Activated CD4-positive, alpha-beta memory T cell treated with anti-CD3 and anti-CD28 coated beads for 36 hours (primary cell): ENCODE measurements at regions not wholly inside any gene's neighbourhood (a gene's known extent, or its start where the extent isn't known, plus 50 kb on each side); places are given as distances from the start of the nearest gene placed in this dataset.
"Not testable (repeated sequence)": the region's sequence is repeated elsewhere in the genome, so short reads cannot be mapped to it uniquely, and the experiment has no call there.

Experiments used
- CTCF ChIA-PET: fragments of 350-600 bp; sonication (Branson Sonifier 250); formaldehyde crosslinking; loops from one replicate; lab custom pipeline; 2021; ENCODE audit warnings: antibody characterized with exemption, inconsistent platforms; lab: Charles Lee
- POLR2A ChIA-PET: fragments of 350-600 bp; sonication (Branson Sonifier 250); formaldehyde crosslinking; loops from one replicate; lab custom pipeline; 2021; ENCODE audit warnings: antibody characterized with exemption; lab: Charles Lee
- DNase-seq: peaks from one replicate; pipeline ENCODE4 v3.0.0-alpha.2; 2020
- H3K27ac Mint-ChIP-seq: one replicate; pipeline ENCODE4 v1.8.0; 2021; ENCODE audit warnings: mixed read lengths
- H3K27me3 Mint-ChIP-seq: one replicate; pipeline ENCODE4 v1.8.0; 2021; ENCODE audit warnings: mixed read lengths
- H3K36me3 Mint-ChIP-seq: one replicate; pipeline ENCODE4 v1.8.0; 2021; ENCODE audit warnings: mixed read lengths
- H3K4me1 Mint-ChIP-seq: one replicate; pipeline ENCODE4 v1.8.0; 2021; ENCODE audit warnings: low read depth, mixed read lengths
- H3K4me3 Mint-ChIP-seq: one replicate; pipeline ENCODE4 v1.8.0; 2021; ENCODE audit warnings: mild to moderate bottlenecking, mixed read lengths
- H3K9me3 Mint-ChIP-seq: one replicate; pipeline ENCODE4 v1.8.0; 2021; ENCODE audit warnings: mixed read lengths
- intact Hi-C: fragments of 100-400 bp; cut with micrococcal nuclease; formaldehyde crosslinking; loops from one replicate; pipeline ENCODE4 v1.15.1; 2023

DNA sequence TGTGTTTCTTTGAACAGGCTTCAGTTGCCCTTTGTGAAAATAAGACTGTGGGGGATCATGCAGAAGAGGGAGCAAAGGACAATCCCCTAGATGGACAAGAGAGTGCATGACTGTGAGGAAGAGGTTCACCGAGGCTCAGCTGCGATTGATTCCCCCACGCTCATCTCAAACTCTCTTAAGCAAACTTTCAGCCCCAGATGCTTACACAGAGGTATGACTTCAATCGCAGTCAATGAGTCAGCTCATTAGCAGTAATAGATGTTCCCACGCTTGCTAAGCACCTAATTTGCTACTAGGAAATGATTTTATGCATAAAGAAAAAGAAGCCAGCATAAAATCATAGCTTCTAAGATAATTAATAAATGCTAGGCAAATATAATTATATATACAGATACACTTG, 2256.1 kb upstream of the AGA start:
- Mint-ChIP-seq H3K27ac (no peak overlapping the region), H3K36me3 (no peaks in the 10 kb centered on the region), H3K4me3 (no peak overlapping the region), H3K27me3 (no peaks in the 10 kb centered on the region), H3K4me1 (no peaks in the 10 kb centered on the region), H3K9me3 (peaks cover 6% of the 10 kb centered on the region)
- CTCF ChIA-PET: no interaction called here
- POLR2A ChIA-PET: no interaction called here
- no peak for DNase-seq
- intact Hi-C loops: no loop called here

DNA sequence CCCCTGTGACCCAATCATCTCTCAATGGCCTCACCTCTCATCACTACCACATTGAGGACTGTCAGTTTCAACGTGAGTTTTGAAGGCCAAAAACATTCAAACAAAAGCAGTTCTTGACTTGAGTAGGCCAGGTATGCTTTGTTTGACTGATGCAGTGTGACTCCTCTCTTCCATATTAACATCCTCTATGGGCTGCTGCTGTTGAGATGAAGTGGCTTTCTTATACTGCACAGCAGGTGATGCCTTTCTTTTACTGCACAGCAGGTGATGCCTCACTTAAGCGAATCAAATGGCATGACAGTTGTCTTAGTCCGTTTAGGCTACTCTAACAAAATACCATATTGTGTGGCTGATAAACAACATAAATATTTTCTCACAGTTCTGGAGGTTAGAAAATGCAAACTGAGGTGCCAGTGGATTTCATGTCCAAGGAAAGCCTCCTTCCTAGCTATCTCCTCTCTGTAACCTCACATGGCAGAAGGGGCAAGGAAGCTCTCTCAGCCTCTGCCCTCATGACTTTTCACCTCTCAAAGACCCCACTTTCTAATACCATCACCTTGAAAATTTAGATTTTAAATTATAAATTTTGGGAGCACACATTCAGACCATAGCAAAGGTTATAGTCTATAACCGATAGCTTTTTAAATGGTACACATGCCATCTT, 2267.9 kb upstream of the AGA start:
- H3K36me3 Mint-ChIP-seq: no peaks in the 10 kb centered on the region
- H3K4me3 Mint-ChIP-seq: no peak overlapping the region
- H3K4me1 Mint-ChIP-seq: no peaks in the 10 kb centered on the region
- peaks cover 3% of the 10 kb centered on the region for H3K9me3 Mint-ChIP-seq
- POLR2A ChIA-PET: no interaction called here
- no peak for DNase-seq
- H3K27me3 Mint-ChIP-seq: no peaks in the 10 kb centered on the region
- no peak overlapping the region for H3K27ac Mint-ChIP-seq
- CTCF ChIA-PET: no interaction called here
- intact Hi-C loops: no loop called here

DNA sequence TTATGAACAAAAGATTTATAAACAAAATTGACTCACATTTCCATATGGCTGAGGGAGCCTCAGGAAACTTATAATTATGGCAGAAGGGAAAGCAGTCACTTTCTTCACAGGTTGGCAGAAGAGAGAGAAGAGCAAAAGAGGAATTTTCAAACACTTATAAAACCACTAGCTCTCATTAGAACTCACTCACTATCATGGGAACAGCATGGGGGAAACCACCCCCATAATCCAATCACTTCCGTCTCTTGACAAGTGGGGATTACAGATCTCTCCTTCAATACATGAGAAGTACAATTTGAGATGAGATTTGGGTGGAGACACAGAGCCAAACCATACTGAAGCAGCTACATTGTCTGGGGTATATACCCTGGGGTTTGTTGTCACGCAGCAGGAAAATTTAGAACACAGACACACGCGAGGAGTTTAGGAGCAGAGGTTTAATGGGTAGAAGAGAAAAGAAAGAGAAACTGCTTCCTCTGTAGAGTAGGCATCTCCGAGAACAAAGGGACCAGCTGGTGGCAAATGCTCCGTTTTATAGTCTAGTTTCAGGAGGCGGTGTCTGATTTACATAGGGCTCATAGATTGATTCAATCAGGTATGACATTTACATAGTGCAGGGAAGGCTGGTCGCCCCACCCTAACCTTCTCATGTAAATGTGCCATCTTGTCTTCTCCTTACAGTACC, 2277.7 kb upstream of the AGA start:
- H3K36me3 Mint-ChIP-seq: no peaks in the 10 kb centered on the region
- POLR2A ChIA-PET: no interaction called here
- peaks cover 12% of the 10 kb centered on the region for H3K9me3 Mint-ChIP-seq
- CTCF ChIA-PET: no interaction called here
- no peak overlapping the region for H3K27ac Mint-ChIP-seq
- no peaks in the 10 kb centered on the region for H3K4me1 Mint-ChIP-seq
- H3K4me3 Mint-ChIP-seq: no peak overlapping the region
- DNase-seq: no peak
- H3K27me3 Mint-ChIP-seq: no peaks in the 10 kb centered on the region
- intact Hi-C loops: no loop called here

DNA sequence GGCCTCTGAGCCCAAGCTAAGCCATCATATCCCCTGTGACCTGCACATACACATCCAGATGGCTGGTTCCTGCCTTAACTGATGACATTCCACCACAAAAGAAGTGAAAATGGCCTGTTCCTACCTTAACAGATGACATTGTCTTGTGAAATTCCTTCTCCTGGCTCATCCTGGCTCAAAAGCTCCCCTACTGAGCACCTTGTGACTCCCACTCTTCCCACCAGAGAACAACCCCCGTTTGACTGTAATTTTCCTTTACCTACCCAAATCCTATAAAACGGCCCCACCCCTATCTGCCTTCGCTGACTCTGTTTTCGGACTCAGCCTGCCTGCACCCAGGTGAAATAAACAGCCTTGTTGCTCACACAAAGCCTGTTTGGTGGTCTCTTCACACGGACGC, 2284.3 kb upstream of the AGA start:
- H3K4me1 Mint-ChIP-seq, H3K27me3 Mint-ChIP-seq, intact Hi-C loops, CTCF ChIA-PET, H3K27ac Mint-ChIP-seq, H3K4me3 Mint-ChIP-seq, H3K36me3 Mint-ChIP-seq, DNase-seq, POLR2A ChIA-PET: not testable (repeated sequence)
- H3K9me3 Mint-ChIP-seq: peaks cover 12% of the 10 kb centered on the region

DNA sequence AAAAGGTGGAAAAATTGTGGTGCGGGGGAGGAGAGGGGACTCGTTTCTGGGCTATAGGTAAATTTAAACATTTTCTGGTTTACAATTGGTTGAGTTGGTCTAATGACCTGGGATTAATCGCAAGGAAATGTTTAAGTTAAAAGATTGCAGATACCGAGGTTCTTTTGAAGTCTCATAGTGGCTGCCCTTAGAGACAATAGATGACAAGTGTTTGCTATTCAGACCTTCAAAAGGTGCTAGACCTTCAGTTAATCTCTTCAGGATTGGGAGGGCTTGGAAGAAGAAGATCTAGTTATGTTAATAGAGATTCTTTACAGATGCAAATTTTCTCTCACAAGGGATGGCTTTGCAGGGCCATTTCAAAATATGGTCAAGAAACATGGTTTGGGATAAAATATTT, 2286.1 kb upstream of the AGA start:
- no peaks in the 10 kb centered on the region for H3K36me3 Mint-ChIP-seq
- CTCF ChIA-PET: no interaction called here
- POLR2A ChIA-PET: no interaction called here
- DNase-seq: no peak
- H3K27ac Mint-ChIP-seq: no peak overlapping the region
- H3K4me3 Mint-ChIP-seq: no peak overlapping the region
- intact Hi-C loops: no loop called here
- no peaks in the 10 kb centered on the region for H3K4me1 Mint-ChIP-seq
- no peaks in the 10 kb centered on the region for H3K27me3 Mint-ChIP-seq
- peaks cover 10% of the 10 kb centered on the region for H3K9me3 Mint-ChIP-seq

DNA sequence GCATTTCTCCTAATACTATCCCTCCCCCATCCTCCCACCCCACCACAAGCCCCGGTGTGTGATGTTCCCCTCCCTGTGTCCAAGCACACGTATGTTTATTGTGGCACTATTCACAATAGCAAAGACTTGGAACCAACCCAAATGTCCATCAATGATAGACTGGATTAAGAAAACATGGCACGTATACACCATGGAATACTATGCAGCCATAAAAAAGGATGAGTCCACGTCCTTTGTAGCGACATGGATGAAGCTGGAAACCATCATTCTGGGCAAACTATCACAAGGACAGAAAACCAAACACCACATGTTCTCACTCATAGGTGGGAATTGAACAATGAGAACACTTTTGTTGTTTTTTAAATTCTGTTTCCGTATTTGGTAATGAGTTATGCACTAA, 2294.6 kb upstream of the AGA start:
- intact Hi-C loops: not testable (repeated sequence)

DNA sequence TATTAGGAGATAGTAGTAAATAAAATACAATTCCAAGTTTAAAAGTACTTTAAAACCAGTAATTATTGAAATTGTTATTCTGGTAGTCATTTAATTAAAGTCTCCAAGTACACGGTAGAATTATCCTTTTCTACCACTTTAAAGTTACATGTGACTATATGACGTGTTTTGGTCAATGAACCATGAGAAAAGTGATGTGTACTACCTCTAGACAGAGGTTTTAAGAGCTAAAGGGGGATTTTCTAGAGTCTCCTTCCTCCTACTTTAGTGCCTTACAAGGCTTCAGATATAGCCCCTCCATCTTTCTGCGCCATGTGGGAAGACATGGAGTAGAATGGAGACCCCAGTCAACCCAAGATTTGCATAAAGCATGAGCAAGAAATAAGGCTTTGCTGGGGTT, 2296.6 kb upstream of the AGA start:
- Mint-ChIP-seq H3K27ac (no peak overlapping the region), H3K4me1 (no peaks in the 10 kb centered on the region), H3K27me3 (no peaks in the 10 kb centered on the region), H3K4me3 (no peak overlapping the region), H3K9me3 (peaks cover 8% of the 10 kb centered on the region), H3K36me3 (no peaks in the 10 kb centered on the region)
- POLR2A ChIA-PET: no interaction called here
- intact Hi-C loops: no loop called here
- CTCF ChIA-PET: no interaction called here
- no peak for DNase-seq

More for the DNA sequence above, 2294.6 kb upstream of the AGA start:
- CTCF ChIA-PET, H3K27me3 Mint-ChIP-seq, H3K36me3 Mint-ChIP-seq, H3K4me1 Mint-ChIP-seq, H3K27ac Mint-ChIP-seq, POLR2A ChIA-PET, DNase-seq, H3K4me3 Mint-ChIP-seq: not testable (repeated sequence)
- peaks cover 11% of the 10 kb centered on the region for H3K9me3 Mint-ChIP-seq

DNA sequence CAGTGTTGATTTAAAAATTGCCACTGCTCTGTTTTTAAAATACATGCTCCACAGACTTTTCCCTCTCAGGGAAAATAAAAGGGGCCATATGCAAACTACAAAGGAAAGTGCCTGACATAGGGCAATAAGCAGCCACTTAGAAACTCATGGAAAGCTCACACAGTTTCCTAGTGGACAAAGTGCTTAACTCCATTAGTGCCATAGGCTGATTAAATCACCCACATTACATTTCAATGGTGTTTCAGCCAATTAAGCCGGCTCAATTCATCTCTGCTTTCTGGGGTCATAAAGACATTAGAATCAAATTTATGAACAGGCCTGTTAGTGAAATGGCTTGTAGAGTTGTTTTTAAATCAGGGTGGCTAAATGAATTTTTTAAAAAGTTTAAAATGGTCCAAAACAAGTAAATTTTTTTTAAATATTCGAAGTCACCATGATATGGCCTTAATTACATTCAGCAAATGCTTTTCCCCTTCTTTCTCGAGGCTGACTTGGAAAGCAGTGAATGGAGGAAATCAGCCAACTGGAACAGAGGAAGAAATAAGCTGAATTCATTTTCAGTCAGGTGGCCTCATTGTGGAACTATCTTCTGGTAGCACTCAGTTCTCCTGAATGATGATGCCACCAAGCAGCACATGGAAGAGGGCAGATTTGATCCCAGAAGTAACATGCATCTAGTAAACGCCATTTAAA, 2305.1 kb upstream of the AGA start:
- Mint-ChIP-seq H3K9me3 (peaks cover 22% of the 10 kb centered on the region), H3K27me3 (no peaks in the 10 kb centered on the region), H3K4me1 (no peaks in the 10 kb centered on the region), H3K36me3 (no peaks in the 10 kb centered on the region), H3K27ac (no peak overlapping the region), H3K4me3 (no peak overlapping the region)
- intact Hi-C loops: no loop called here
- CTCF ChIA-PET: no interaction called here
- no peak for DNase-seq
- POLR2A ChIA-PET: no interaction called here

DNA sequence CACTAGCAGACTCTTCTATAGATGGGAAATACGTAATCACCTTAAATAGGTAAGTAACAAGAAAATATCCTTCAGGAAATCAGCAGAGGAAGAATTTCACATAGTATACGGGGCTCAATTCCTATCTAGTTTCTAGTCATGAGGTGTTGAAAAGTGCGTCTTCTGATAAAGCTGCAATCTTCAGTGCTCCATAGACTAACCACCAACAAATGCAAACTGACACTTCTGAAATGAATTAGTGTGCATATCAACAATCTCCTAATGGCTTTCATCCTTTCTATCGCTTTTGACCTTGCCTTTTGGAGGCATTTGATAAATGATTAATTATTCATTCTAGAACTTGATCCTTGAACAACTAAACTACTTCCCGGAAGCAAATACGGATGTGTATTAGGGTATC, 2306.6 kb upstream of the AGA start:
- CTCF ChIA-PET: no interaction called here

DNA sequence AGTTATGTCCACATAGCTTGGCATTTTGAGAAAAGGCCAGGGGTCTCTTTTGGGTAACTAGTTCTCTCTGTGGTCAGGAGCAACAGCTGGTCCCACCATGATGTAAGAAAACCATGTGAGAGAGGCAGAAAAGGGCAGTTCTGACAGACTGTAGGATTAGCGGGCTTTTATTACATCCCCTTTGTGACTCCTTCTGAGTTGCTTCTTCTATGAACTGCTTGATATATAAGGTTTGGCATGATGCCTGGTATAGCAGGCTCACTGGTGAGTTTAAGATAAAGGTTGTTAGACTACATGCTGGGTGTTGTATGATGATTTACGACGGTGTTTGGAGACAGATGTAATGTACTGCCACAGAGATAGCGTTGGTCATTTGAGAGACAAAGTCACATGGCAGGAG, 2308.1 kb upstream of the AGA start:
- ChIA-PET CTCF (no interaction called here), POLR2A (no interaction called here)
- intact Hi-C loops: no loop called here
- H3K4me1 Mint-ChIP-seq: no peaks in the 10 kb centered on the region
- H3K36me3 Mint-ChIP-seq: no peaks in the 10 kb centered on the region
- no peak overlapping the region for H3K27ac Mint-ChIP-seq
- DNase-seq: no peak
- H3K4me3 Mint-ChIP-seq: no peak overlapping the region
- no peaks in the 10 kb centered on the region for H3K27me3 Mint-ChIP-seq
- peaks cover 19% of the 10 kb centered on the region for H3K9me3 Mint-ChIP-seq

More for the DNA sequence above, 2306.6 kb upstream of the AGA start:
- Mint-ChIP-seq H3K4me3 (no peak overlapping the region), H3K4me1 (no peaks in the 10 kb centered on the region), H3K36me3 (no peaks in the 10 kb centered on the region), H3K27ac (no peak overlapping the region), H3K27me3 (no peaks in the 10 kb centered on the region), H3K9me3 (peaks cover 22% of the 10 kb centered on the region)
- POLR2A ChIA-PET: no interaction called here
- intact Hi-C loops: no loop called here
- no peak for DNase-seq

DNA sequence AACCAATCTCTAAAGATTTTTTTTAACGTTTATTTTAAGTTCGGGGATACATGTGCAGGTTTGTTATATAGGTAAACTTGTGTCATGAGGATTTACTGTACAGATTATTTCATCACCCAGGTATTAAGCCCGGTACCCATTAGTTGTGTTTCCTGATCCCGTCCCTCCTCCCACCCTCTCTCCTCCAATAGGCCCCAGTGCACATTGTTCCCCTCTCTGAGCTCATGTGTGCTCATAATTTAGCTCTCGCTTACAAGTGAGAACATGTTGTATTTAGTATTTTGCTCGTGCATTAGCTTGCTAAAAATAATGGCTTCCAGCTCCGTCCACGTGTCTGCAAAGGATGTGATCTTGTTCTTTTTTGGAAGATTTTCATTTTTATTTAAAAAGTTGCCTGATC, 2309.4 kb upstream of the AGA start:
- Mint-ChIP-seq H3K36me3 (no peaks in the 10 kb centered on the region), H3K9me3 (peaks cover 13% of the 10 kb centered on the region), H3K4me1 (no peaks in the 10 kb centered on the region), H3K27me3 (no peaks in the 10 kb centered on the region), H3K27ac (no peak overlapping the region), H3K4me3 (no peak overlapping the region)
- intact Hi-C loops: no loop called here
- no peak for DNase-seq
- POLR2A ChIA-PET: no interaction called here
- CTCF ChIA-PET: no interaction called here

DNA sequence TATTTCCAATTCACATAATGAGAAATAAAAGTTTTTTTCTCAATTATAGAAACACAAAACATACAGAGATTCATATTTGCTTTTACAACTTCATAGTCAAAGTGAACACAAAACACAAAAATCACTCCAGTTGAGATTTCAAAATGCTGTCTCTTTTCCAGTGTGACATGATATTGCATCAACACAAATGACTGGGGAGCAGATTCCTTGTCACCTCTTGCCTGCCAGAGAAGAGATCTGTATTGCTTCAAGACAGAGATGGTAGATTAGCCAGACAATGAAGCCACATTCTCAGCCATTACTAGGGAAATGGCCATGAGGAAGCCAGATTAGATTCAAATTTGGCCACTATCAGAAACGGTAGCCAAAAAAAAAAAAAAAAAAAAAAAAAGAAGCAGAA, 2313.1 kb upstream of the AGA start:
- H3K27ac Mint-ChIP-seq: no peak overlapping the region
- no peaks in the 10 kb centered on the region for H3K4me1 Mint-ChIP-seq
- H3K27me3 Mint-ChIP-seq: no peaks in the 10 kb centered on the region
- H3K9me3 Mint-ChIP-seq: peaks cover 6% of the 10 kb centered on the region
- intact Hi-C loops: no loop called here
- ChIA-PET CTCF (no interaction called here), POLR2A (no interaction called here)
- no peak for DNase-seq
- H3K36me3 Mint-ChIP-seq: no peaks in the 10 kb centered on the region
- H3K4me3 Mint-ChIP-seq: no peak overlapping the region

DNA sequence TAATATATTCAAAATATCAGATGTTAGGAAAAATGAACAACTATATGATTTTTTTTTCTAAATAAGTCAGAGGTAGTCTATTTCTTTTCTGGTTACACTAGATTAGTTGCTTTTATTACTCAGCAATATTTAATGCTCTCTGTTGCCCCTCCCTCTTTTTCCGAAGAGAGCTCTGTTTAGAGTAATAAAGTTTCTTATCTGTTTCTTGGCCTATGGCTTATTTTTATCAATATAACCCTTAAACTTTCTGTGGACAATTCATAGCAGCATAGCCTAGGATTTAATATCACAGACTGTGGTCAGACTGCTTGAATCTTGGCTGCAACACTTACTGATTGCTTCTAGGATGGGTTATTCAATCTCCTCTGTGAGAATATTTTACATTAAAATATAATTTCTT, 2315.4 kb upstream of the AGA start:
- Mint-ChIP-seq H3K4me3 (no peak overlapping the region), H3K27ac (no peak overlapping the region), H3K27me3 (no peaks in the 10 kb centered on the region), H3K36me3 (no peaks in the 10 kb centered on the region), H3K4me1 (no peaks in the 10 kb centered on the region), H3K9me3 (peaks cover 5% of the 10 kb centered on the region)
- intact Hi-C loops: no loop called here
- ChIA-PET POLR2A (no interaction called here), CTCF (no interaction called here)
- DNase-seq: no peak
